PC-3 (cell line): ENCODE measurements at regions not wholly inside any gene's neighbourhood (a gene's known extent, or its start where the extent isn't known, plus 50 kb on each side); places are given as distances from the start of the nearest gene placed in this dataset.

Source experiments
- ATAC-seq: fragments of 200-7000 bp; cut with Tn5 transposase; 2 replicates; pipeline ENCODE4 v1.9.1; 2020; ENCODE audit warnings: mild to moderate bottlenecking, moderate library complexity
- BruUV-seq: library from RNA; stranded (reverse); fragments of 400-500 nt; replicated peaks from 2 replicates; lab custom pipeline; 2021; lab: Mats Ljungman, UMichigan
- CTCF ChIA-PET: fragments of 300-600 bp; sonication (Branson Sonifier 250); formaldehyde crosslinking; loops from one replicate; lab custom pipeline; 2022; ENCODE audit warnings: antibody characterized with exemption; lab: Charles Lee
- POLR2A ChIA-PET: fragments of 300-600 bp; sonication (Branson Sonifier 250); formaldehyde crosslinking; loops from one replicate; lab custom pipeline; 2022; ENCODE audit warnings: antibody characterized with exemption; ENCODE audit not compliant: unreplicated experiment; lab: Charles Lee
- DNase-seq: peaks from one replicate; pipeline ENCODE4 v3.0.0-alpha.2; 2015
- H2AFZ ChIP-seq: fragments of 300-600 bp; sonication (generic); 2 replicates; pipeline ENCODE4 v1.6.0; 2016; ENCODE audit warnings: antibody characterized with exemption, low read length
- H3F3A ChIP-seq: fragments of 300-600 bp; sonication (generic); one replicate; pipeline ENCODE4 v1.6.0; 2017; ENCODE audit warnings: antibody characterized with exemption, low read length, control low read depth, mild to moderate bottlenecking; ENCODE audit not compliant: unreplicated experiment
- H3K27ac ChIP-seq: fragments of 300-600 bp; sonication (generic); 2 replicates; pipeline ENCODE4 v1.5.1; 2016; ENCODE audit warnings: mild to moderate bottlenecking, low read length
- H3K27me3 ChIP-seq: fragments of 300-600 bp; sonication (generic); 2 replicates; pipeline ENCODE4 v1.6.1; 2016; ENCODE audit warnings: low read length, mixed read lengths
- H3K36me3 ChIP-seq: fragments of 300-600 bp; sonication (generic); 2 replicates; pipeline ENCODE4 v1.6.1; 2016; ENCODE audit warnings: low read depth, mixed run types, low read length, mixed read lengths
- H3K4me1 ChIP-seq: fragments of 300-600 bp; sonication (generic); 2 replicates; pipeline ENCODE4 v1.5.1; 2016; ENCODE audit warnings: low read length; ENCODE audit not compliant: insufficient read depth
- H3K4me2 ChIP-seq: fragments of 300-600 bp; sonication (generic); 2 replicates; pipeline ENCODE4 v1.6.0; 2016; ENCODE audit warnings: low read length
- H3K4me3 ChIP-seq: fragments of 300-600 bp; sonication (generic); 2 replicates; pipeline ENCODE4 v1.5.1; 2016; ENCODE audit warnings: mild to moderate bottlenecking, low read length, mixed read lengths
- H3K79me2 ChIP-seq: fragments of 300-600 bp; sonication (generic); 2 replicates; pipeline ENCODE4 v1.6.1; 2017; ENCODE audit warnings: low read length, mixed read lengths
- H3K9ac ChIP-seq: fragments of 300-600 bp; sonication (generic); 2 replicates; pipeline ENCODE4 v1.6.0; 2016; ENCODE audit warnings: mild to moderate bottlenecking, low read length
- H3K9me2 ChIP-seq: fragments of 300-600 bp; sonication (generic); replicated peaks from 2 replicates; pipeline ENCODE4 v1.6.1; 2016; ENCODE audit warnings: mixed run types, low read length, mixed read lengths
- H3K9me3 ChIP-seq: fragments of 300-600 bp; sonication (generic); 2 replicates; pipeline ENCODE4 v1.6.1; 2016; ENCODE audit warnings: low read length, mixed read lengths
- H4K20me1 ChIP-seq: fragments of 300-600 bp; sonication (generic); 2 replicates; pipeline ENCODE4 v1.6.1; 2016; ENCODE audit warnings: low read length, mixed read lengths
- EZH2 ChIP-seq: fragments of 300-600 bp; sonication (generic); IDR thresholded peaks from one replicate; pipeline ENCODE4 v1.6.1; 2017; ENCODE audit warnings: antibody characterized with exemption, mild to moderate bottlenecking, low read length; ENCODE audit not compliant: unreplicated experiment
- EZH2phosphoT487 ChIP-seq: fragments of 300-600 bp; sonication (generic); IDR thresholded peaks from 2 replicates; pipeline ENCODE4 v1.6.1; 2018; ENCODE audit warnings: mild to moderate bottlenecking, antibody characterized with exemption, low read length, borderline replicate concordance
- intact Hi-C: fragments of 100-400 bp; cut with micrococcal nuclease; formaldehyde crosslinking; loops from 2 replicates; pipeline ENCODE4 v1.9.0; 2023
- TF ChIP-seq, protein P1 (sequence below): fragments of 300-600 bp; sonication (generic); conservative IDR thresholded peaks from 2 replicates; pipeline ENCODE4 v1.5.1; 2017; ENCODE audit warnings: antibody characterized with exemption, low read depth, mild to moderate bottlenecking, low read length

DNA sequence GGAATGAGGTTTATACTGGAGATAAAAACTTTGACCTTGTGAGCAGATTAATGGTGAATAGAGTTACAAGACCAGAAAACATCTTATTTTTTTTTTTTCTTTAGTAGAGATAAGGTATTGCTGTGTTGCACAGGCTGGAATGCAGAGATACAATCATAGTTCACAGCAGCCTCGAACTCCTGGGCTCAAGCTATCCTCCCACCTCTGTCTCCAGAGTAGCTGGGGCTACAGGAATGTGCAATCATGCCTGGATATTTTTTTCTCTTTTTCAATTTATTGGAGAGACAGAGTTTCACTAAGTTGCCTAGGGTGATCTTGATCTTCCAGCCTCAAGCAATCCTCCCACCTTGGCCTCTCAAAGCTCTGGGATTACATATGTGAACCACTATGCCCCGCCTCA, 2139.1 kb downstream of the PCDH9 start:
- H3K79me2 ChIP-seq: no peaks in the 10 kb centered on the region
- no TSS peak for BruUV-seq
- H3K4me2 ChIP-seq: no peak overlapping the region
- CTCF ChIA-PET: no interaction called here
- no peaks in the 10 kb centered on the region for H4K20me1 ChIP-seq
- DNase-seq (no peak), ATAC-seq (no peak)
- H3K4me1 ChIP-seq: no peaks in the 10 kb centered on the region
- no peak overlapping the region for H3K9ac ChIP-seq
- no peak overlapping the region for H3K4me3 ChIP-seq
- H3K36me3 ChIP-seq: no peaks in the 10 kb centered on the region
- no peak overlapping the region for H2AFZ ChIP-seq
- H3K27me3 ChIP-seq: no peaks in the 10 kb centered on the region
- TF ChIP-seq EZH2 (no peak), EZH2phosphoT487 (no peak)
- TF ChIP-seq, protein P1, sequence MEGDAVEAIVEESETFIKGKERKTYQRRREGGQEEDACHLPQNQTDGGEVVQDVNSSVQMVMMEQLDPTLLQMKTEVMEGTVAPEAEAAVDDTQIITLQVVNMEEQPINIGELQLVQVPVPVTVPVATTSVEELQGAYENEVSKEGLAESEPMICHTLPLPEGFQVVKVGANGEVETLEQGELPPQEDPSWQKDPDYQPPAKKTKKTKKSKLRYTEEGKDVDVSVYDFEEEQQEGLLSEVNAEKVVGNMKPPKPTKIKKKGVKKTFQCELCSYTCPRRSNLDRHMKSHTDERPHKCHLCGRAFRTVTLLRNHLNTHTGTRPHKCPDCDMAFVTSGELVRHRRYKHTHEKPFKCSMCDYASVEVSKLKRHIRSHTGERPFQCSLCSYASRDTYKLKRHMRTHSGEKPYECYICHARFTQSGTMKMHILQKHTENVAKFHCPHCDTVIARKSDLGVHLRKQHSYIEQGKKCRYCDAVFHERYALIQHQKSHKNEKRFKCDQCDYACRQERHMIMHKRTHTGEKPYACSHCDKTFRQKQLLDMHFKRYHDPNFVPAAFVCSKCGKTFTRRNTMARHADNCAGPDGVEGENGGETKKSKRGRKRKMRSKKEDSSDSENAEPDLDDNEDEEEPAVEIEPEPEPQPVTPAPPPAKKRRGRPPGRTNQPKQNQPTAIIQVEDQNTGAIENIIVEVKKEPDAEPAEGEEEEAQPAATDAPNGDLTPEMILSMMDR: no peak
- no peak overlapping the region for H3K27ac ChIP-seq
- POLR2A ChIA-PET: no interaction called here
- intact Hi-C loops: no loop called here
- H3K9me3 ChIP-seq: no peaks in the 10 kb centered on the region
- no peaks in the 10 kb centered on the region for H3K9me2 ChIP-seq
- no peaks in the 10 kb centered on the region for H3F3A ChIP-seq

DNA sequence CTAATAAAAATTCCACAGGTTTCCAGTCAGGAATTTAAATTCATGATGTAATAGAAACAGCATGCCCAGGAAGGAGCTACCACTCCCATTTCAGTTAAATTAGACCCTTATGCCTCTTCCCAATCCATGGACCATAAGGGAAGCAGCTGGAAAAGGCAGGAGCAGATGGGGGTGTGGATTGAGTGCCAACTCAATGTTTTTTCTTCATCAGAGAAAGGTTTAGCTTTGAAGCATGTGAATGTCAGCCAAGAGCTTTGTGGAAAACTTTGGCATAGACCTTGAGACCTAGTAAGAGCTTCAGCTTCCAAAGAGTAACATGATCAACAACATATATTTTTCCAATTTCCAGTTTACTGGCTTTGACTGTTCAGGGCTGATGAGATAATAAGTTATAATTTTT, 2139.9 kb downstream of the PCDH9 start:
- no peaks in the 10 kb centered on the region for H3F3A ChIP-seq
- ChIA-PET POLR2A (no interaction called here), CTCF (no interaction called here)
- no peaks in the 10 kb centered on the region for H3K36me3 ChIP-seq
- no peak overlapping the region for H3K27ac ChIP-seq
- H3K4me2 ChIP-seq: no peak overlapping the region
- no peaks in the 10 kb centered on the region for H3K79me2 ChIP-seq
- no peak overlapping the region for H3K9ac ChIP-seq
- TF ChIP-seq EZH2phosphoT487 (no peak), EZH2 (no peak)
- TF ChIP-seq, protein P1: no peak
- no TSS peak for BruUV-seq
- no peak overlapping the region for H2AFZ ChIP-seq
- H3K4me3 ChIP-seq: no peak overlapping the region
- intact Hi-C loops: no loop called here
- no peak for DNase-seq
- ATAC-seq: no peak
- no peaks in the 10 kb centered on the region for H3K27me3 ChIP-seq
- H3K9me3 ChIP-seq: no peaks in the 10 kb centered on the region
- no peaks in the 10 kb centered on the region for H3K4me1 ChIP-seq
- no peaks in the 10 kb centered on the region for H3K9me2 ChIP-seq
- H4K20me1 ChIP-seq: no peaks in the 10 kb centered on the region

DNA sequence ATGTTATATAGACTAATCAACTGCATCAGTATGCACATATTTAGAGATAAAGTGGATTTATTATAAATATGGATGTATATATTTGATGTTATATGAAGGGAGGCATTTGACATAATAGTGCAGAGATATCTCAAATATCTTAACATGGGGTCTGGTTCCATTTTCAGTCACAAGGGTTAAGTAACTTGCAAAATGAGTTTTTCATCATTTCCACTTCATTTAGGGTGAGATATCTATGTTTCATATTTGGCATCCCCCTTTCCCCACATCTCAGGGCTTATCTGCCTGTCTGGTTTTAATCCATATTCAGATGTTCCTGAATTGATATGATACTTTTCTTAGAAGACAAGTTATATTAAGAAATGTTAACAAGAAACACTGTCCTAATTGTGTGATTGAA, 2141.2 kb downstream of the PCDH9 start:
- DNase-seq (no peak), ATAC-seq (no peak)
- Histone ChIP-seq H3K36me3 (no peaks in the 10 kb centered on the region), H3K4me3 (no peak overlapping the region), H3K9ac (no peak overlapping the region), H3K4me2 (no peak overlapping the region), H3K27ac (no peak overlapping the region), H3K4me1 (no peaks in the 10 kb centered on the region), H3F3A (no peaks in the 10 kb centered on the region), H3K9me3 (no peaks in the 10 kb centered on the region), H2AFZ (no peak overlapping the region), H3K79me2 (no peaks in the 10 kb centered on the region), H4K20me1 (no peaks in the 10 kb centered on the region), H3K9me2 (no peaks in the 10 kb centered on the region), H3K27me3 (no peaks in the 10 kb centered on the region)
- no TSS peak for BruUV-seq
- ChIA-PET POLR2A (no interaction called here), CTCF (no interaction called here)
- TF ChIP-seq, protein P1: no peak
- TF ChIP-seq EZH2 (no peak), EZH2phosphoT487 (no peak)
- intact Hi-C loops: no loop called here
